ENCODE measurements at regions not wholly inside any gene's neighbourhood (a gene's known extent, or its start where the extent isn't known, plus 50 kb on each side); places are given as distances from the start of the nearest gene placed in this dataset.
"Not testable (repeated sequence)": the region's sequence is repeated elsewhere in the genome, so short reads cannot be mapped to it uniquely, and the experiment has no call there.

- ATAC-seq (ENCODE audit: low FRiP score); H3K27ac ChIP-seq (ENCODE audit: low read depth in 1 of 2, low read length in 2 of 2); H3K36me3 ChIP-seq (ENCODE audit: control insufficient read depth in 1 of 2, insufficient read depth in 2 of 2, low read length in 1 of 2); H3K4me1 ChIP-seq (ENCODE audit: control insufficient read depth in 1 of 2, insufficient read depth in 2 of 2, low read length in 2 of 2); H3K4me3 ChIP-seq (ENCODE audit: low read length in 2 of 2); DNase-seq; H3K9me3 ChIP-seq (ENCODE audit: control insufficient read depth, low read length); intact Hi-C loops (cut with DNase I); H3K27me3 ChIP-seq (ENCODE audit: control insufficient read depth in 1 of 2, insufficient read depth in 2 of 2, low read length in 1 of 2): not testable (repeated sequence)
- WGBS, 2 donors = 96 to 97% methylated on average over 1 of the region's 1 CpG
Measured at GRCh38 chr1:70796298-70796697, 251.3 kb downstream of the PTGER3 start.

GRCh38 chr1:70802625-70803024, 245.0 kb downstream of the PTGER3 start:
- H3K36me3 ChIP-seq (ENCODE audit: control insufficient read depth in 1 of 2, insufficient read depth in 2 of 2, low read length in 1 of 2); DNase-seq; intact Hi-C loops (cut with DNase I); H3K4me3 ChIP-seq (ENCODE audit: low read length in 2 of 2); H3K27ac ChIP-seq (ENCODE audit: low read depth in 1 of 2, low read length in 2 of 2); ATAC-seq (ENCODE audit: low FRiP score); H3K9me3 ChIP-seq (ENCODE audit: control insufficient read depth, low read length); H3K4me1 ChIP-seq (ENCODE audit: control insufficient read depth in 1 of 2, insufficient read depth in 2 of 2, low read length in 2 of 2); H3K27me3 ChIP-seq (ENCODE audit: control insufficient read depth in 1 of 2, insufficient read depth in 2 of 2, low read length in 1 of 2): not testable (repeated sequence)
- 95% methylated on average over 2 of the region's 2 CpGs for WGBS, 2 donors

- DNase-seq = peak in 1 of 2 donors; percentile 57
- 88 to 89% methylated on average over 6 of the region's 6 CpGs for WGBS, 2 donors
- Histone ChIP-seq H3K4me3 (ENCODE audit: low read length in 2 of 2) (no peak overlapping the region), H3K4me1 (ENCODE audit: control insufficient read depth in 1 of 2, insufficient read depth in 2 of 2, low read length in 2 of 2) (no peaks in the 10 kb centered on the region), H3K36me3 (ENCODE audit: control insufficient read depth in 1 of 2, insufficient read depth in 2 of 2, low read length in 1 of 2) (no peaks in the 10 kb centered on the region), H3K9me3 (ENCODE audit: control insufficient read depth, low read length) (no peaks in the 10 kb centered on the region), H3K27ac (ENCODE audit: low read depth in 1 of 2, low read length in 2 of 2) (no peak overlapping the region), H3K27me3 (ENCODE audit: control insufficient read depth in 1 of 2, insufficient read depth in 2 of 2, low read length in 1 of 2) (no peaks in the 10 kb centered on the region)
- intact Hi-C loops (cut with DNase I) = no loop called here
- no peak for ATAC-seq (ENCODE audit: low FRiP score)
Measured at GRCh38 chr1:70805641-70806040, 242.0 kb downstream of the PTGER3 start.

- Histone ChIP-seq H3K4me3 (ENCODE audit: low read length in 2 of 2) (no peak overlapping the region), H3K27me3 (ENCODE audit: control insufficient read depth in 1 of 2, insufficient read depth in 2 of 2, low read length in 1 of 2) (no peaks in the 10 kb centered on the region), H3K4me1 (ENCODE audit: control insufficient read depth in 1 of 2, insufficient read depth in 2 of 2, low read length in 2 of 2) (no peaks in the 10 kb centered on the region), H3K27ac (ENCODE audit: low read depth in 1 of 2, low read length in 2 of 2) (no peak overlapping the region), H3K9me3 (ENCODE audit: control insufficient read depth, low read length) (no peaks in the 10 kb centered on the region), H3K36me3 (ENCODE audit: control insufficient read depth in 1 of 2, insufficient read depth in 2 of 2, low read length in 1 of 2) (no peaks in the 10 kb centered on the region)
- 59 to 71% methylated on average over 3 of the region's 3 CpGs for WGBS, 2 donors
- intact Hi-C loops (cut with DNase I) = no loop called here
- DNase-seq = no peak
- peak; percentile 33 for ATAC-seq (ENCODE audit: low FRiP score)
Measured at GRCh38 chr1:70807088-70807664, 240.4 kb downstream of the PTGER3 start.

- ATAC-seq (ENCODE audit: low FRiP score) = no peak
- Histone ChIP-seq H3K27ac (ENCODE audit: low read depth in 1 of 2, low read length in 2 of 2) (no peak overlapping the region), H3K27me3 (ENCODE audit: control insufficient read depth in 1 of 2, insufficient read depth in 2 of 2, low read length in 1 of 2) (peaks cover 0 to 1% of the 10 kb centered on the region in 2 donors), H3K4me3 (ENCODE audit: low read length in 2 of 2) (no peak overlapping the region), H3K36me3 (ENCODE audit: control insufficient read depth in 1 of 2, insufficient read depth in 2 of 2, low read length in 1 of 2) (no peaks in the 10 kb centered on the region), H3K9me3 (ENCODE audit: control insufficient read depth, low read length) (no peaks in the 10 kb centered on the region), H3K4me1 (ENCODE audit: control insufficient read depth in 1 of 2, insufficient read depth in 2 of 2, low read length in 2 of 2) (no peaks in the 10 kb centered on the region)
- 96% methylated on average over 2 of the region's 2 CpGs for WGBS, 2 donors
- no peak for DNase-seq
- intact Hi-C loops (cut with DNase I) = no loop called here
Measured at GRCh38 chr1:70809069-70809468, 238.5 kb downstream of the PTGER3 start.

GRCh38 chr1:70811815-70812214, 235.8 kb downstream of the PTGER3 start:
- WGBS, 2 donors = 82 to 83% methylated on average over 2 of the region's 2 CpGs
- ATAC-seq (ENCODE audit: low FRiP score) = no peak
- no peaks in the 10 kb centered on the region for H3K36me3 ChIP-seq (ENCODE audit: control insufficient read depth in 1 of 2, insufficient read depth in 2 of 2, low read length in 1 of 2)
- H3K27ac ChIP-seq (ENCODE audit: low read depth in 1 of 2, low read length in 2 of 2) = no peak overlapping the region
- H3K27me3 ChIP-seq (ENCODE audit: control insufficient read depth in 1 of 2, insufficient read depth in 2 of 2, low read length in 1 of 2) = peaks cover 0 to 1% of the 10 kb centered on the region in 2 donors
- no peak overlapping the region for H3K4me3 ChIP-seq (ENCODE audit: low read length in 2 of 2)
- intact Hi-C loops (cut with DNase I) = no loop called here
- H3K9me3 ChIP-seq (ENCODE audit: control insufficient read depth, low read length) = no peaks in the 10 kb centered on the region
- no peaks in the 10 kb centered on the region for H3K4me1 ChIP-seq (ENCODE audit: control insufficient read depth in 1 of 2, insufficient read depth in 2 of 2, low read length in 2 of 2)
- DNase-seq = no peak

- DNase-seq (no peak), ATAC-seq (ENCODE audit: low FRiP score) (no peak)
- H3K36me3 ChIP-seq (ENCODE audit: control insufficient read depth in 1 of 2, insufficient read depth in 2 of 2, low read length in 1 of 2) = no peaks in the 10 kb centered on the region
- H3K4me1 ChIP-seq (ENCODE audit: control insufficient read depth in 1 of 2, insufficient read depth in 2 of 2, low read length in 2 of 2) = no peaks in the 10 kb centered on the region
- peaks cover 0 to 1% of the 10 kb centered on the region in 2 donors for H3K27me3 ChIP-seq (ENCODE audit: control insufficient read depth in 1 of 2, insufficient read depth in 2 of 2, low read length in 1 of 2)
- H3K27ac ChIP-seq (ENCODE audit: low read depth in 1 of 2, low read length in 2 of 2) = no peak overlapping the region
- H3K9me3 ChIP-seq (ENCODE audit: control insufficient read depth, low read length) = no peaks in the 10 kb centered on the region
- intact Hi-C loops (cut with DNase I) = no loop called here
- H3K4me3 ChIP-seq (ENCODE audit: low read length in 2 of 2) = no peak overlapping the region
- WGBS, 2 donors = 91 to 95% methylated on average over 5 of the region's 5 CpGs
Measured at GRCh38 chr1:70812442-70813109, 235.0 kb downstream of the PTGER3 start.

GRCh38 chr1:70818401-70818800, 229.2 kb downstream of the PTGER3 start:
- no peak overlapping the region for H3K27ac ChIP-seq (ENCODE audit: low read depth in 1 of 2, low read length in 2 of 2)
- no peaks in the 10 kb centered on the region for H3K36me3 ChIP-seq (ENCODE audit: control insufficient read depth in 1 of 2, insufficient read depth in 2 of 2, low read length in 1 of 2)
- WGBS, 2 donors = 30 to 35% methylated on average over 2 of the region's 2 CpGs
- H3K27me3 ChIP-seq (ENCODE audit: control insufficient read depth in 1 of 2, insufficient read depth in 2 of 2, low read length in 1 of 2) = no peaks in the 10 kb centered on the region
- no peak overlapping the region for H3K4me3 ChIP-seq (ENCODE audit: low read length in 2 of 2)
- H3K4me1 ChIP-seq (ENCODE audit: control insufficient read depth in 1 of 2, insufficient read depth in 2 of 2, low read length in 2 of 2) = no peaks in the 10 kb centered on the region
- intact Hi-C loops (cut with DNase I) = no loop called here
- DNase-seq (no peak), ATAC-seq (ENCODE audit: low FRiP score) (no peak)
- H3K9me3 ChIP-seq (ENCODE audit: control insufficient read depth, low read length) = no peaks in the 10 kb centered on the region

GRCh38 chr1:70819231-70819630, 228.4 kb downstream of the PTGER3 start:
- ATAC-seq (ENCODE audit: low FRiP score) (no peak), DNase-seq (no peak)
- Histone ChIP-seq H3K27ac (ENCODE audit: low read depth in 1 of 2, low read length in 2 of 2) (no peak overlapping the region), H3K4me1 (ENCODE audit: control insufficient read depth in 1 of 2, insufficient read depth in 2 of 2, low read length in 2 of 2) (no peaks in the 10 kb centered on the region), H3K4me3 (ENCODE audit: low read length in 2 of 2) (no peak overlapping the region), H3K9me3 (ENCODE audit: control insufficient read depth, low read length) (no peaks in the 10 kb centered on the region), H3K27me3 (ENCODE audit: control insufficient read depth in 1 of 2, insufficient read depth in 2 of 2, low read length in 1 of 2) (no peaks in the 10 kb centered on the region), H3K36me3 (ENCODE audit: control insufficient read depth in 1 of 2, insufficient read depth in 2 of 2, low read length in 1 of 2) (no peaks in the 10 kb centered on the region)
- WGBS, 2 donors = 64 to 73% methylated on average over 2 of the region's 2 CpGs
- intact Hi-C loops (cut with DNase I) = no loop called here

All from aorta (tissue), 5 donors.